Upper lobe of left lung (tissue), 4 donors: ENCODE measurements at regions not wholly inside any gene's neighbourhood (a gene's known extent, or its start where the extent isn't known, plus 50 kb on each side); places are given as distances from the start of the nearest gene placed in this dataset.

Experiments used
- POLR2A ChIP-seq, 4 donors: fragments of 450-650 bp; IDR thresholded peaks; one replicate each; pipeline ENCODE4 v1.5.1; 2016 to 2017; ENCODE audit warnings: antibody characterized with exemption in 4 of 4, mild to moderate bottlenecking in 2 of 4
- POLR2AphosphoS5 ChIP-seq, 2 donors: sonication (generic); formaldehyde crosslinking; IDR thresholded peaks; one replicate each; pipeline ENCODE4 v1.5.1; 2017; ENCODE audit warnings: antibody characterized with exemption in 2 of 2
- TF ChIP-seq, protein P1 (sequence below), 6 experiments: fragments of 450-650 bp in 4 of 6; fragments of 200-600 bp in 2 of 6; sonication (generic) in 2 of 6; IDR thresholded peaks; one replicate each; pipeline ENCODE4 v1.5.1; 2016 to 2019; ENCODE audit warnings: antibody characterized with exemption in 6 of 6

GRCh38 chr17:15133143-15133542 lies 132.0 kb downstream of the PMP22 start:
- TF ChIP-seq, protein P1, sequence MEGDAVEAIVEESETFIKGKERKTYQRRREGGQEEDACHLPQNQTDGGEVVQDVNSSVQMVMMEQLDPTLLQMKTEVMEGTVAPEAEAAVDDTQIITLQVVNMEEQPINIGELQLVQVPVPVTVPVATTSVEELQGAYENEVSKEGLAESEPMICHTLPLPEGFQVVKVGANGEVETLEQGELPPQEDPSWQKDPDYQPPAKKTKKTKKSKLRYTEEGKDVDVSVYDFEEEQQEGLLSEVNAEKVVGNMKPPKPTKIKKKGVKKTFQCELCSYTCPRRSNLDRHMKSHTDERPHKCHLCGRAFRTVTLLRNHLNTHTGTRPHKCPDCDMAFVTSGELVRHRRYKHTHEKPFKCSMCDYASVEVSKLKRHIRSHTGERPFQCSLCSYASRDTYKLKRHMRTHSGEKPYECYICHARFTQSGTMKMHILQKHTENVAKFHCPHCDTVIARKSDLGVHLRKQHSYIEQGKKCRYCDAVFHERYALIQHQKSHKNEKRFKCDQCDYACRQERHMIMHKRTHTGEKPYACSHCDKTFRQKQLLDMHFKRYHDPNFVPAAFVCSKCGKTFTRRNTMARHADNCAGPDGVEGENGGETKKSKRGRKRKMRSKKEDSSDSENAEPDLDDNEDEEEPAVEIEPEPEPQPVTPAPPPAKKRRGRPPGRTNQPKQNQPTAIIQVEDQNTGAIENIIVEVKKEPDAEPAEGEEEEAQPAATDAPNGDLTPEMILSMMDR (IDR thresholded peaks at IDR 0.05) = no peak
- TF ChIP-seq POLR2AphosphoS5 (IDR thresholded peaks at IDR 0.05) (no peak), POLR2A (IDR thresholded peaks at IDR 0.05) (no peak)
